ENCODE measurements at regions not wholly inside any gene's neighbourhood (a gene's known extent, or its start where the extent isn't known, plus 50 kb on each side); places are given as distances from the start of the nearest gene placed in this dataset.
A peak's percentile ranks its signal among the peaks of the same experiment; 100 is the strongest.

DNA sequence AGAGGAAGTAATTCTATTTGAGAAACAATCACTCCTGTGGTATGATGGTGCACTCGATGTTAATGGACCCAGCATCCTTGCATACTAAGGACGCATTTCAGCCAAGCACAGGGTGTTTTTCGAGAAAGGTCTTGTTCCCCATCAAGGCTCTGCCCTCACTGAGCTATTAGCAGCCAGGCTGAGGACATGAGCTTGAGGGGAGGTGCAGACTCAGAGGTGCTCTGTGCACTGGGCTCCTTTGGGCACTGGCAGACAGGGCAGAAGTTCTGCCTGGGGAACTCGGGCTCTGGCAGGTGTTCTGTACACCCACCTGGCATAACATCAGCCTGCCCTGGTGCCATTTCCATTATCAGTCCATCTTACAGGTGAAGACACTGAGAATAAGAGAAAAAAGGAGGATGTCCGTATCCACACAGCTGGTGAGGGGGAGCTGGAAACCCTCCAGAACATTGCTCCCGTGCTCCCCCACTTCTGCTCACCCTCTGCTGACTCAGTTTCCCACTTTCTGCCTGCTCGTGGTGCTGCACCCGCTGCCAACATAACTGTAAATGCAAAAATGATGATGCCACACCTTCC lies 92.7 kb upstream of the RET start:
- Histone ChIP-seq H3K4me3 (replicated peaks in 1 of 3; ENCODE audit: low read depth in 2 of 3, low read length in 3 of 3) (no peak overlapping the region), H3K36me3 (replicated peaks in 1 of 2; ENCODE audit: control insufficient read depth in 1 of 2, insufficient read depth in 2 of 2, low read length in 2 of 2) (no peaks in the 10 kb centered on the region), H3K9me3 (replicated peaks in 1 of 2; ENCODE audit: control insufficient read depth in 1 of 2, insufficient read depth in 1 of 2, low read length in 2 of 2) (no peaks in the 10 kb centered on the region), H2AFZ (ENCODE audit: insufficient read depth, low read depth, low read length, poor library complexity, severe bottlenecking) (no peak overlapping the region), H3K79me2 (ENCODE audit: insufficient read depth, low read length) (no peaks in the 10 kb centered on the region), H3K9ac (ENCODE audit: insufficient read depth, low read length, poor library complexity, severe bottlenecking) (no peak overlapping the region), H4K20me1 (ENCODE audit: insufficient read depth, low read length) (no peaks in the 10 kb centered on the region), H3K4me2 (replicated peaks; ENCODE audit: extremely low read depth, low read length, poor library complexity, severe bottlenecking) (no peak overlapping the region), H3K27ac (ENCODE audit: low read depth in 1 of 2, low read length in 2 of 2) (no peak overlapping the region), H3K27me3 (ENCODE audit: control insufficient read depth in 2 of 2, insufficient read depth in 2 of 2, low read length in 2 of 2) (no peaks in the 10 kb centered on the region), H3K4me1 (ENCODE audit: control insufficient read depth in 1 of 2, insufficient read depth in 2 of 2, low read length in 2 of 2) (peaks cover 10 to 12% of the 10 kb centered on the region in 2 donors)
- DNase-seq: no peak
- Mint-ChIP-seq H3K36me3 (no peaks in the 10 kb centered on the region), H3K9me3 (peaks cover 0 to 4% (median 0%) of the 10 kb centered on the region in 7 donors), H3K4me3 (no peak overlapping the region), H3K27ac (peak overlapping the region in 1 of 7 donors; percentile 30), H3K4me1 (peaks cover 24% of the 10 kb centered on the region), H3K27me3 (ENCODE audit: low read depth in 3 of 3) (peaks cover 0 to 7% (median 5%) of the 10 kb centered on the region in 3 donors)
- TF ChIP-seq, protein P1, sequence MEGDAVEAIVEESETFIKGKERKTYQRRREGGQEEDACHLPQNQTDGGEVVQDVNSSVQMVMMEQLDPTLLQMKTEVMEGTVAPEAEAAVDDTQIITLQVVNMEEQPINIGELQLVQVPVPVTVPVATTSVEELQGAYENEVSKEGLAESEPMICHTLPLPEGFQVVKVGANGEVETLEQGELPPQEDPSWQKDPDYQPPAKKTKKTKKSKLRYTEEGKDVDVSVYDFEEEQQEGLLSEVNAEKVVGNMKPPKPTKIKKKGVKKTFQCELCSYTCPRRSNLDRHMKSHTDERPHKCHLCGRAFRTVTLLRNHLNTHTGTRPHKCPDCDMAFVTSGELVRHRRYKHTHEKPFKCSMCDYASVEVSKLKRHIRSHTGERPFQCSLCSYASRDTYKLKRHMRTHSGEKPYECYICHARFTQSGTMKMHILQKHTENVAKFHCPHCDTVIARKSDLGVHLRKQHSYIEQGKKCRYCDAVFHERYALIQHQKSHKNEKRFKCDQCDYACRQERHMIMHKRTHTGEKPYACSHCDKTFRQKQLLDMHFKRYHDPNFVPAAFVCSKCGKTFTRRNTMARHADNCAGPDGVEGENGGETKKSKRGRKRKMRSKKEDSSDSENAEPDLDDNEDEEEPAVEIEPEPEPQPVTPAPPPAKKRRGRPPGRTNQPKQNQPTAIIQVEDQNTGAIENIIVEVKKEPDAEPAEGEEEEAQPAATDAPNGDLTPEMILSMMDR (IDR thresholded peaks at IDR 0.05): no peak
- intact Hi-C loops (cut with micrococcal nuclease): no loop called here
- 78% methylated on average over 6 of the region's 8 CpGs for WGBS (ENCODE audit: insufficient coverage)

DNA sequence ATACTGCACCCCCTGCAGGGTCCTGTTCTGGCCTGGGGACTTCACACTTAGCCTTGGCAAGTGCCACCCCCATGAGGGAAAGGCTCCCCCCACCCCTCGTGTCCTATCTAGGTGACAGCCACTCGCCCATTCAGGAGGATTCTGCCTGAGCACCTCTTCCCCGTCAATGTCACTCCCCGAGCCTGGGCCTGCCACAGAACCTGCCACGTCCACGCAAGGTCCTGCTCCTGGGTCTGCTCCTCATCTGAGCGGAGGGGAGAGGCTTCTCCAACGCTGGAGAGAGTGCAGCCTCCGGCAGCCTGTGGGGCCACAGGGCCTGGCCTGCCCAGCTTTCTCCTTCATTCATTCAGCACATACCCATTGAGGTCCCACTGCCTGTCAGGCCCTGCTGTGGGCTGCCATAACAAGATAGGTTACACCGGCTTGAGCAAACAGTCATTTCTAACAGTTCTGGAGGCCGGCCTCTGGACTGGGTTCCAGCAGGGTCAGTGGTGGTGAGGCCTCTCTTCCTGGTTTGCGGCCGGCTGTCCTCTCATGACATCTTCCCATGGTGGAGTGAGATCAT lies 92.0 kb upstream of the RET start:
- Histone ChIP-seq H4K20me1 (ENCODE audit: insufficient read depth, low read length) (no peaks in the 10 kb centered on the region), H3K27ac (ENCODE audit: low read depth in 1 of 2, low read length in 2 of 2) (no peak overlapping the region), H3K4me2 (replicated peaks; ENCODE audit: extremely low read depth, low read length, poor library complexity, severe bottlenecking) (no peak overlapping the region), H3K9ac (ENCODE audit: insufficient read depth, low read length, poor library complexity, severe bottlenecking) (no peak overlapping the region), H3K36me3 (replicated peaks in 1 of 2; ENCODE audit: control insufficient read depth in 1 of 2, insufficient read depth in 2 of 2, low read length in 2 of 2) (no peaks in the 10 kb centered on the region), H3K9me3 (replicated peaks in 1 of 2; ENCODE audit: control insufficient read depth in 1 of 2, insufficient read depth in 1 of 2, low read length in 2 of 2) (no peaks in the 10 kb centered on the region), H2AFZ (ENCODE audit: insufficient read depth, low read depth, low read length, poor library complexity, severe bottlenecking) (no peak overlapping the region), H3K79me2 (ENCODE audit: insufficient read depth, low read length) (no peaks in the 10 kb centered on the region), H3K27me3 (ENCODE audit: control insufficient read depth in 2 of 2, insufficient read depth in 2 of 2, low read length in 2 of 2) (no peaks in the 10 kb centered on the region), H3K4me1 (ENCODE audit: control insufficient read depth in 1 of 2, insufficient read depth in 2 of 2, low read length in 2 of 2) (peaks cover 13 to 15% of the 10 kb centered on the region in 2 donors), H3K4me3 (replicated peaks in 1 of 3; ENCODE audit: low read depth in 2 of 3, low read length in 3 of 3) (no peak overlapping the region)
- no peak for DNase-seq
- TF ChIP-seq, protein P1 (IDR thresholded peaks at IDR 0.05): no peak
- peaks cover 0 to 7% (median 5%) of the 10 kb centered on the region in 3 donors for H3K27me3 Mint-ChIP-seq (ENCODE audit: low read depth in 3 of 3)
- WGBS (ENCODE audit: insufficient coverage): 98% methylated on average over 12 of the region's 13 CpGs
- peak overlapping the region in 1 of 7 donors; percentile 30 for H3K27ac Mint-ChIP-seq
- no peaks in the 10 kb centered on the region for H3K36me3 Mint-ChIP-seq
- peaks cover 28% of the 10 kb centered on the region for H3K4me1 Mint-ChIP-seq
- peaks cover 0 to 4% (median 0%) of the 10 kb centered on the region in 7 donors for H3K9me3 Mint-ChIP-seq
- H3K4me3 Mint-ChIP-seq: no peak overlapping the region
- intact Hi-C loops (cut with micrococcal nuclease): no loop called here
